Loucy (cell line): ENCODE measurements at regions not wholly inside any gene's neighbourhood (a gene's known extent, or its start where the extent isn't known, plus 50 kb on each side); places are given as distances from the start of the nearest gene placed in this dataset.

ENCODE experiments used
- H2AFZ ChIP-seq: fragments of 200-600 bp; sonication (generic); 2 replicates; pipeline ENCODE4 v1.6.0; 2016; ENCODE audit warnings: antibody characterized with exemption, mild to moderate bottlenecking, low read length, moderate library complexity
- H3F3A ChIP-seq: fragments of 200-600 bp; 2 replicates; pipeline ENCODE4 v1.6.0; 2016; ENCODE audit warnings: antibody characterized with exemption, low read depth, mild to moderate bottlenecking
- H3K27me3 ChIP-seq: fragments of 200-600 bp; sonication (generic); 2 replicates; pipeline ENCODE4 v1.6.1; 2014; ENCODE audit warnings: low read length, mild to moderate bottlenecking; ENCODE audit not compliant: insufficient read depth, poor library complexity, severe bottlenecking
- H3K36me3 ChIP-seq: fragments of 200-600 bp; sonication (generic); 2 replicates; pipeline ENCODE4 v1.6.1; 2016; ENCODE audit warnings: low read length; ENCODE audit not compliant: insufficient read depth
- H3K4me1 ChIP-seq: fragments of 200-600 bp; sonication (generic); 2 replicates; pipeline ENCODE4 v1.5.1; 2014; ENCODE audit warnings: low read length, mild to moderate bottlenecking; ENCODE audit not compliant: insufficient read depth, poor library complexity, severe bottlenecking
- H3K4me2 ChIP-seq: fragments of 200-600 bp; sonication (generic); 2 replicates; pipeline ENCODE4 v1.6.0; 2014; ENCODE audit warnings: antibody characterized with exemption, low read length, low read depth, mild to moderate bottlenecking; ENCODE audit not compliant: poor library complexity, severe bottlenecking
- H3K4me3 ChIP-seq: fragments of 200-600 bp; sonication (generic); 2 replicates; pipeline ENCODE4 v1.5.1; 2014; ENCODE audit warnings: low read length, mild to moderate bottlenecking, mixed read lengths; ENCODE audit not compliant: poor library complexity, severe bottlenecking
- H3K79me2 ChIP-seq: fragments of 200-600 bp; sonication (generic); 2 replicates; pipeline ENCODE4 v1.6.1; 2014; ENCODE audit warnings: low read length; ENCODE audit not compliant: insufficient read depth
- H3K9ac ChIP-seq: fragments of 200-600 bp; sonication (generic); 2 replicates; pipeline ENCODE4 v1.6.0; 2014; ENCODE audit warnings: mild to moderate bottlenecking, low read depth, low read length, moderate library complexity; ENCODE audit not compliant: poor library complexity, severe bottlenecking
- H3K9me2 ChIP-seq: fragments of 200-600 bp; sonication (generic); replicated peaks from 2 replicates; pipeline ENCODE4 v1.6.1; 2016; ENCODE audit warnings: low read depth, low read length, mixed read lengths
- H3K9me3 ChIP-seq: fragments of 200-600 bp; sonication (generic); 2 replicates; pipeline ENCODE4 v1.6.1; 2014; ENCODE audit warnings: mild to moderate bottlenecking, antibody characterized with exemption, low read length, low read depth; ENCODE audit not compliant: insufficient read depth
- H4K20me1 ChIP-seq: fragments of 200-600 bp; sonication (generic); 2 replicates; pipeline ENCODE4 v1.6.0; 2014; ENCODE audit warnings: antibody characterized with exemption, low read length, mild to moderate bottlenecking; ENCODE audit not compliant: insufficient read depth, poor library complexity, severe bottlenecking
- CTCF ChIP-seq: fragments of 200-600 bp; sonication (generic); conservative IDR thresholded peaks from 2 replicates; pipeline ENCODE4 v1.5.1; 2014; ENCODE audit warnings: mild to moderate bottlenecking, antibody characterized with exemption, low read length
- EZH2phosphoT487 ChIP-seq: fragments of 200-600 bp; IDR thresholded peaks from 2 replicates; pipeline ENCODE4 v1.6.1; 2018; ENCODE audit warnings: antibody characterized with exemption, mild to moderate bottlenecking, moderate library complexity, borderline replicate concordance

GRCh38 chr1:4020449-4020848, 120.4 kb upstream of the C1orf174 start:
- Histone ChIP-seq H3K9ac (no peak overlapping the region), H2AFZ (no peak overlapping the region), H3F3A (no peaks in the 10 kb centered on the region), H3K9me2 (no peaks in the 10 kb centered on the region), H4K20me1 (no peaks in the 10 kb centered on the region), H3K9me3 (no peaks in the 10 kb centered on the region), H3K79me2 (no peaks in the 10 kb centered on the region), H3K4me2 (no peak overlapping the region), H3K36me3 (no peaks in the 10 kb centered on the region), H3K4me1 (no peaks in the 10 kb centered on the region), H3K4me3 (no peak overlapping the region), H3K27me3 (no peaks in the 10 kb centered on the region)
- TF ChIP-seq EZH2phosphoT487 (no peak), CTCF (no peak)

- no peaks in the 10 kb centered on the region for H3K36me3 ChIP-seq
- no peak overlapping the region for H3K9ac ChIP-seq
- no peak for TF ChIP-seq EZH2phosphoT487
- no peak for TF ChIP-seq CTCF
- H3K79me2 ChIP-seq: no peaks in the 10 kb centered on the region
- H3K4me2 ChIP-seq: no peak overlapping the region
- no peaks in the 10 kb centered on the region for H3K9me2 ChIP-seq
- H3F3A ChIP-seq: no peaks in the 10 kb centered on the region
- H3K27me3 ChIP-seq: no peaks in the 10 kb centered on the region
- H3K4me1 ChIP-seq: no peaks in the 10 kb centered on the region
- H2AFZ ChIP-seq: no peak overlapping the region
- H4K20me1 ChIP-seq: no peaks in the 10 kb centered on the region
- H3K9me3 ChIP-seq: no peaks in the 10 kb centered on the region
- H3K4me3 ChIP-seq: no peak overlapping the region
Measured at GRCh38 chr1:4021136-4021973, 121.3 kb upstream of the C1orf174 start.

- Histone ChIP-seq H3K36me3 (no peaks in the 10 kb centered on the region), H3K79me2 (no peaks in the 10 kb centered on the region), H3F3A (no peaks in the 10 kb centered on the region), H3K9ac (no peak overlapping the region), H3K27me3 (no peaks in the 10 kb centered on the region), H3K4me2 (no peak overlapping the region), H3K9me3 (no peaks in the 10 kb centered on the region), H2AFZ (no peak overlapping the region), H3K4me3 (no peak overlapping the region), H3K9me2 (no peaks in the 10 kb centered on the region), H4K20me1 (no peaks in the 10 kb centered on the region), H3K4me1 (no peaks in the 10 kb centered on the region)
- TF ChIP-seq EZH2phosphoT487 (no peak), CTCF (no peak)
Measured at GRCh38 chr1:4021974-4022268, 121.8 kb upstream of the C1orf174 start.
